A549 (cell line): ENCODE measurements at regions not wholly inside any gene's neighbourhood (a gene's known extent, or its start where the extent isn't known, plus 50 kb on each side); places are given as distances from the start of the nearest gene placed in this dataset.
"Not testable (repeated sequence)": the region's sequence is repeated elsewhere in the genome, so short reads cannot be mapped to it uniquely, and the experiment has no call there.

ENCODE experiments used
- ATAC-seq, 2 experiments: fragments of 200-7000 bp in 1 of 2; fragments of >200 bp in 1 of 2; cut with Nextera tagmentation in 1 of 2; cut with Tn5 transposase in 1 of 2; 3 replicates each; pipeline versions ENCODE4 v1.8.0 to v1.9.1; 2018 to 2020; ENCODE audit warnings: mild to moderate bottlenecking in 1 of 2, moderate library complexity in 1 of 2
- CTCF ChIA-PET: fragments of 300-600 bp; sonication (Branson Sonifier 250); formaldehyde crosslinking; extraction: SDS; loops from one replicate; lab custom pipeline; 2021; ENCODE audit warnings: antibody characterized with exemption, inconsistent platforms; lab: Yijun Ruan, JAX
- POLR2A ChIA-PET: fragments of 350-600 bp; formaldehyde crosslinking; extraction: SDS; loops from one replicate; lab custom pipeline; 2021; ENCODE audit warnings: antibody characterized with exemption, inconsistent platforms; lab: Yijun Ruan, JAX
- DNase-seq, 2 experiments: peaks; one replicate each; pipeline versions ENCODE4 v3.0.0 to v3.0.0-alpha.2; 2011 to 2016; ENCODE audit warnings: low read depth in 1 of 2, low spot score in 1 of 2
- FAIRE-seq: peaks from 2 replicates; lab custom pipeline; 2011; peaks lifted over from hg19 to GRCh38; lab: Jason Lieb, UNC
- H3K27ac ChIP-seq, 2 experiments: fragments of >200 bp; sonication (Bioruptor Twin); formaldehyde crosslinking; 3 replicates each; pipeline ENCODE4 v1.5.1; 2016 to 2017
- H3K4me1 ChIP-seq: fragments of >200 bp; sonication (Bioruptor Twin); formaldehyde crosslinking; 3 replicates; pipeline ENCODE4 v1.6.1; 2016
- H3K4me2 ChIP-seq: fragments of >200 bp; sonication (Bioruptor Twin); formaldehyde crosslinking; 3 replicates; pipeline ENCODE4 v1.6.1; 2016
- H3K4me3 ChIP-seq: fragments of >200 bp; sonication (Bioruptor Twin); formaldehyde crosslinking; 3 replicates; pipeline ENCODE4 v1.5.1; 2016
- H3K9me3 ChIP-seq: fragments of >200 bp; sonication (Bioruptor Twin); formaldehyde crosslinking; 3 replicates; pipeline ENCODE4 v1.6.1; 2016
- BHLHE40 ChIP-seq: IDR thresholded peaks from 2 replicates; pipeline ENCODE4 v1.6.1; 2012; ENCODE audit warnings: low read depth, low read length, inconsistent platforms
- CEBPB ChIP-seq, 2 experiments: fragments of >200 bp in 1 of 2; sonication (Bioruptor Twin) in 1 of 2; formaldehyde crosslinking in 1 of 2; IDR thresholded peaks; 2 replicates each; pipeline ENCODE4 v1.6.1; 2012 to 2016
- CHD4 ChIP-seq: fragments of 200-600 bp; sonication (generic); IDR thresholded peaks from 2 replicates; pipeline ENCODE4 v1.6.1; 2016; ENCODE audit warnings: antibody characterized with exemption, mild to moderate bottlenecking, borderline replicate concordance
- CTCF ChIP-seq: fragments of >200 bp; sonication (Bioruptor Twin); formaldehyde crosslinking; IDR thresholded peaks from 3 replicates; pipeline ENCODE4 v1.5.1; 2016
- EHF ChIP-seq: fragments of 250-450 bp; sonication (Bioruptor Pico); IDR thresholded peaks from 2 replicates; pipeline ENCODE4 v1.5.0; 2020; ENCODE audit warnings: mild to moderate bottlenecking
- EHMT2 ChIP-seq: fragments of 200-600 bp; sonication (generic); IDR thresholded peaks from 2 replicates; pipeline ENCODE4 v1.6.1; 2016; ENCODE audit warnings: antibody characterized with exemption, low read depth, mild to moderate bottlenecking, moderate library complexity
- ELK1 ChIP-seq: fragments of 150-350 bp; IDR thresholded peaks from 2 replicates; pipeline ENCODE4 v1.6.1; 2014; ENCODE audit warnings: low read depth, mild to moderate bottlenecking, low read length
- HDAC2 ChIP-seq: fragments of 200-600 bp; sonication (generic); IDR thresholded peaks from 2 replicates; pipeline ENCODE4 v1.6.1; 2016
- HMGXB4 ChIP-seq: fragments of 250-450 bp; sonication (Bioruptor Pico); IDR thresholded peaks from 2 replicates; pipeline ENCODE4 v1.5.0; 2021; ENCODE audit warnings: mild to moderate bottlenecking, moderate library complexity, borderline replicate concordance
- HOXA7 ChIP-seq: fragments of 250-450 bp; sonication (Bioruptor Pico); IDR thresholded peaks from 2 replicates; pipeline ENCODE4 v1.5.0; 2020; ENCODE audit warnings: mild to moderate bottlenecking, moderate library complexity
- JUN ChIP-seq, 2 experiments: fragments of >200 bp; sonication (Bioruptor Twin); formaldehyde crosslinking; IDR thresholded peaks; 2 replicates in 1 of 2; 3 replicates in 1 of 2; pipeline ENCODE4 v1.6.1; 2016 to 2017
- JUNB ChIP-seq: fragments of >200 bp; sonication (Bioruptor Twin); formaldehyde crosslinking; IDR thresholded peaks from 2 replicates; pipeline ENCODE4 v1.6.1; 2016
- KDM1A ChIP-seq: fragments of 200-600 bp; sonication (generic); IDR thresholded peaks from 2 replicates; pipeline ENCODE4 v1.6.1; 2016; ENCODE audit warnings: low read depth, mild to moderate bottlenecking
- MAX ChIP-seq: IDR thresholded peaks from 2 replicates; pipeline ENCODE4 v1.6.1; 2012
- MAZ ChIP-seq: fragments of 150-350 bp; IDR thresholded peaks from 2 replicates; pipeline ENCODE4 v1.6.1; 2014; ENCODE audit warnings: antibody characterized with exemption, low read depth, low read length, borderline replicate concordance
- MYC ChIP-seq: IDR thresholded peaks from 2 replicates; pipeline ENCODE4 v1.6.1; 2012; ENCODE audit warnings: mild to moderate bottlenecking, inconsistent platforms, low read length, improper control_type of control experiment, borderline replicate concordance
- NFE2L2 ChIP-seq: fragments of 150-350 bp; conservative IDR thresholded peaks from 2 replicates; pipeline ENCODE4 v1.6.1; 2014; ENCODE audit warnings: low read length
- PBX3 ChIP-seq: IDR thresholded peaks from 2 replicates; pipeline ENCODE4 v1.6.1; 2012
- RCOR1 ChIP-seq: fragments of 150-350 bp; IDR thresholded peaks from 2 replicates; pipeline ENCODE4 v1.6.1; 2014; ENCODE audit warnings: antibody characterized with exemption, low read length, low read depth
- RNF2 ChIP-seq: fragments of 200-600 bp; sonication (generic); IDR thresholded peaks from 2 replicates; pipeline ENCODE4 v1.6.1; 2016; ENCODE audit warnings: low read depth, mild to moderate bottlenecking, antibody characterized with exemption, moderate library complexity, borderline replicate concordance
- SMC3 ChIP-seq: fragments of >200 bp; sonication (Bioruptor Twin); formaldehyde crosslinking; IDR thresholded peaks from 3 replicates; pipeline ENCODE4 v1.6.1; 2018; ENCODE audit warnings: inconsistent platforms
- ZFP36 ChIP-seq: fragments of 450-650 bp; IDR thresholded peaks from 2 replicates; pipeline ENCODE4 v1.6.1; 2014; ENCODE audit warnings: borderline replicate concordance; ENCODE audit not compliant: partially characterized antibody
- ZSCAN20 ChIP-seq: fragments of 250-450 bp; sonication (Bioruptor Pico); IDR thresholded peaks from 2 replicates; pipeline ENCODE4 v1.8.0; 2022; ENCODE audit warnings: mild to moderate bottlenecking, moderate library complexity
- WGBS: methylation state at CpG from one replicate; pipeline ENCODE4 v1.1.6; 2017; ENCODE audit errors: missing lambda C conversion rate; 5-methylcytosine and 5-hydroxymethylcytosine counted together

GRCh38 chr14:98218218-98218617 lies 1053.8 kb downstream of the BCL11B start:
- ChIA-PET CTCF (interaction anchor here (0.7 kb wide), 1 partner anchor 225 kb away, joined by 3 read pairs; no protein-coding TSS in a partner anchor), POLR2A (no interaction called here)
- no peak for ATAC-seq
- Histone ChIP-seq H3K27ac (no peak overlapping the region), H3K4me2 (no peak overlapping the region), H3K4me3 (no peak overlapping the region), H3K4me1 (no peaks in the 10 kb centered on the region), H3K9me3 (no peaks in the 10 kb centered on the region)
- FAIRE-seq: no peak
- TF ChIP-seq ZFP36: no peak
- TF ChIP-seq MYC: no peak
- TF ChIP-seq NFE2L2: no peak
- TF ChIP-seq ELK1: no peak
- no peak for TF ChIP-seq EHMT2
- TF ChIP-seq JUNB: no peak
- TF ChIP-seq HDAC2: no peak
- TF ChIP-seq KDM1A: no peak
- 7% methylated on average over 4 of the region's 4 CpGs for WGBS
- DNase-seq: no peak

GRCh38 chr14:98219638-98220037 lies 1052.4 kb downstream of the BCL11B start:
- POLR2A ChIA-PET: no interaction called here
- H3K9me3 ChIP-seq: no peaks in the 10 kb centered on the region
- TF ChIP-seq HOXA7 (CRISPR knock-in tag) (no peak), CHD4 (no peak), CEBPB (IDR thresholded peaks at IDR 0.05) (no peak), MAX (no peak), PBX3 (no peak), MYC (no peak), SMC3 (no peak), EHF (CRISPR knock-in tag) (no peak)
- H3K4me2 ChIP-seq: no peak overlapping the region
- H3K4me1 ChIP-seq: no peaks in the 10 kb centered on the region
- H3K27ac ChIP-seq: no peak overlapping the region
- FAIRE-seq: no peak
- no peak for DNase-seq
- CTCF ChIA-PET: no interaction called here
- 42% methylated on average over 5 of the region's 5 CpGs for WGBS
- no peak overlapping the region for H3K4me3 ChIP-seq
- ATAC-seq: no peak

- H3K4me3 ChIP-seq: no peak overlapping the region
- H3K4me1 ChIP-seq: no peaks in the 10 kb centered on the region
- no peak overlapping the region for H3K27ac ChIP-seq
- no peak for FAIRE-seq
- POLR2A ChIA-PET: no interaction called here
- DNase-seq: no peak
- H3K9me3 ChIP-seq: no peaks in the 10 kb centered on the region
- WGBS: 11% methylated on average over 6 of the region's 6 CpGs
- CTCF ChIA-PET: interaction anchor here (0.6 kb wide), 1 partner anchor 995 kb away, joined by 3 read pairs; no protein-coding TSS in a partner anchor
- no peak for ATAC-seq
- H3K4me2 ChIP-seq: no peak overlapping the region
- TF ChIP-seq RNF2: no peak
- TF ChIP-seq RCOR1: no peak
- TF ChIP-seq NFE2L2: no peak
- TF ChIP-seq CTCF: no peak
- no peak for TF ChIP-seq MYC
- TF ChIP-seq HDAC2: no peak
- no peak for TF ChIP-seq HOXA7 (CRISPR knock-in tag)
- TF ChIP-seq HMGXB4 (CRISPR knock-in tag): no peak
- TF ChIP-seq JUNB: no peak
- TF ChIP-seq MAZ: no peak
- TF ChIP-seq ZSCAN20 (CRISPR knock-in tag): no peak
- TF ChIP-seq JUN (IDR thresholded peaks at IDR 0.05): no peak
- no peak for TF ChIP-seq SMC3
- no peak for TF ChIP-seq PBX3
- TF ChIP-seq BHLHE40: no peak
- no peak for TF ChIP-seq EHF (CRISPR knock-in tag)
These were observed 1048.9 kb downstream of the BCL11B start for GRCh38 chr14:98223106-98223505.

GRCh38 chr14:98223710-98224109 lies 1048.3 kb downstream of the BCL11B start:
- H3K4me2 ChIP-seq, DNase-seq, H3K4me1 ChIP-seq, H3K9me3 ChIP-seq, CTCF ChIA-PET, ATAC-seq, H3K4me3 ChIP-seq, H3K27ac ChIP-seq, FAIRE-seq, POLR2A ChIA-PET: not testable (repeated sequence)
- 11% methylated on average over 3 of the region's 4 CpGs for WGBS
